LoVo (cell line): ENCODE measurements at regions not wholly inside any gene's neighbourhood (a gene's known extent, or its start where the extent isn't known, plus 50 kb on each side); places are given as distances from the start of the nearest gene placed in this dataset.

Experiments used
- DNase-seq: peaks from one replicate; pipeline ENCODE4 v3.0.0-alpha.2; 2016; ENCODE audit warnings: low spot score

DNA sequence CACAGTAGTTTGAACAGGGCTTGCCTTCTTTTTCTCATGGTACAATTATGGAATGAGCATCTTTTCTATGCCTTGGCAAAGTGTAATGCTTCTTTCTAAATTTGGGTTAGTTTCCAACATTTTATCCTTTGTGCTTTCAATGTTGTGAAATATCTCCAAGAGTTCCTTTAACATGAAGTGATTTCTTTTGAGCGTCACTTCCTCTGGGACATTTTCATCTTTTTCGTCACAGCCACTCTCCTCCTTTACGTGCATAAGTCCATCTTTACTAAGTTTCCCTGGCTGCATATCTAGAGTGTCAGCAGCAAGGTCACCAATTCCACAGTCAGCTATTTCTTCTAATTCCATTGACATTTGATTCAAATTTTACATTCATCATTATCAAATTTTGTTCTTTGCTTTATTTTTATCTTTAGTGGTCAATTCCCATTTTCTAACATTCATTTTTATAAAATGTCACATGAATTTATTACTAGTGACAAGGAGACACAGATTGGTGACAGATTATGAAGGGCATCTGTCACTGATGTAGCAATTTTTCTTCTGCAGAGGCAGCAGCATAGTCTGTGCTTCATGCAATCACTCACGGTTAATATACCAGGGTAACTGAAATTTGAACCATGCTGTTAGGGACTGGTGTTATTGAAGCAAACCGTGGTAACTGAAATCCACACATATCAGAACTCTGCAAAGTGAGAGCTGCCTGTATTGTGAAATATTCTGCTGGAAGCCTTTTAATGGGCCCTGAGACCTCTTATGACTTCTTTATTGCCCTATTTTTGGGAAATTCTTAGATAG lies 126.5 kb upstream of the THBS1 start:
- DNase-seq: no peak

GRCh38 chr15:39455471-39455991 lies 125.3 kb upstream of the THBS1 start:
- DNase-seq: no peak

GRCh38 chr15:39456159-39456558 lies 124.7 kb upstream of the THBS1 start:
- no peak for DNase-seq

GRCh38 chr15:39456582-39457330 lies 124.1 kb upstream of the THBS1 start:
- no peak for DNase-seq

- DNase-seq: no peak
Observed at GRCh38 chr15:39458131-39458530, 122.7 kb upstream of the THBS1 start.

DNA sequence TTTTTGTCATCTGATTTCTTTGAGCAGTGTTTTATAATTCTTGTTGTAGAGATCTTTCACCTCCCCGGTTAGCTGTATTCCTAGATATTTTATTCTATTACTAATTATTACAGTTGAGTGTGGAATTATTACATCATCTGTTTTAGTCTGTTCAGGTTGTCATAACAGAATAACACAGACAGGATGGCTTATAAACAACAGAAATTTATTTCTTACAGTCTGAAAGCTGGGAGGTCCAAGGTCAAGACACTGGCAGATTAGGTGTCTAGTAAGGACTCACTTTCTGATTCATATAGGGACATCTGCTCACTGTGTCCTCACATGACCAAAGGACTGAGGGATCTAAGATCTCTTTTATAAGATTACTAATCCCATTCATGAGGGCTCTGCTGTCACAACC lies 121.3 kb upstream of the THBS1 start:
- no peak for DNase-seq

- DNase-seq: no peak
Observed at GRCh38 chr15:39460748-39461147, 120.1 kb upstream of the THBS1 start.

DNA sequence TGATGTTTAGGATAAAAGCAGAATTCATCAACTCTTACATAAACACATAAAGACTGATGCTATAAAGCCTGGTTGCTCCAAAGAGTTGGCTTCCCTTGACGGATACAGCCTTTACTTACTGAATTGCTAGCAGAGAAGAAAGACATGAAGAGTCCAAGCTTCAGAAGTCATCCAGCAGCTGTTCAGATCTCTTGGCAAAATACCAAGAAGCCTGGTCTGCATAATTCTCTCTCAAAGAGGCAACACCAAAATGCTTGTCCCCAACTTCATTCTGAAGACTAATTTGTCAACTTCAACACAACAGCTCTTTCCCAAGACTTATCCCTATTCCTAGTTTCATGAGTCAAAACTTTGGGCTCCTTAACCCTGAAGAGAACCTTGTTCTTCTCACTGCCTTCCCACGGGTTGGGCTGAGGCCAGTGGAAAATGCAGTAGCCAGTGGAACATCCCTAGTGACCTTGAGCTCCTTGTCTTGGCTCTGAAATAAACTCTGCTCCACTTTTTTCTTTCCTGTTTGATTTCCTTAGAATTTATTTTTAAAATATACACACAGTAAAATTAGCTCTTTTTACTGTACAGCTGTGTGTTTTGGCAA lies 119.2 kb upstream of the THBS1 start:
- no peak for DNase-seq

- no peak for DNase-seq
Observed at GRCh38 chr15:39462691-39463090, 118.2 kb upstream of the THBS1 start.

DNA sequence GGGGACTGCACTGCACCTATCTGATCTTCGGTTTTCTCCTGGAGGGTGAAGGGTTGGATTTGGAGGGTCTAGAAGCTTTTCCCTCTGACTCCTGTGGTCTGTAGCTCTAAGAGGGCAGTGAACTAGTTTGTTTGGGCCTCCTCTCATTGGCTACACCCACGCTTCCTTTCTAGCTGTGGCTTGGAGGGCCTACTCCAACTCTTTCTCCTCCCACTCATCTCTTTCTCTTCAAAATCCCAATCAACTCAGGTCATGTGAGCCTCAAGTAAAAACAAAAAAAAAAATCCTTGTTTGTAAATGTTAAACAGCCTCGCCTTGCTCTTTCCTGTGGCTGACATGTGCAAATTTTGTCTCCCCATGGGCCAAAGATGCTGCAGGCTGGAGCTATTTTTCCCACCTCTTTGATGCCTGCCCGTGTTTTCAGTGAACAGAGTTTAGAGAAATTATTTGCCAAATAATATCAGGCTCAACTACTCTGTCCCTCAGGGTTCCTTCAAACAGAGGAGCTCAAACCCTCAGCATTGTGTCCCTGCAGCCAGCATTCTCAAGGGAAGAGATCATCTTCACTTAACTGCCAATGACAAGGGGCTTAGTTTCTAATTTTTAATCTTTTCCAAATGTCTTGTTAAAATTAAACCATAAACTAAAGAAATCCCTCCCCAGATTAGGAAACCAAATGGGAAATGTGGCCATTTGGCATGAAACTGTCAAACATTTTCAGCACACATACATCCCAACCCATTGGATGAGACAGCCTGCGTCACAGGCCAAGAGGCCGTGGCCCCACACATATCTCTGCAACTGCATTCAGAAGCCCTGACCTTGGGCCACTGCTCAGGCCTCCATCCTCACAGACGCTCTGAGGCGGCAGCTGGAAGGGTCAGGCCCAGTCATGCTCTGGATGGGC lies 114.8 kb upstream of the THBS1 start:
- DNase-seq: no peak

DNA sequence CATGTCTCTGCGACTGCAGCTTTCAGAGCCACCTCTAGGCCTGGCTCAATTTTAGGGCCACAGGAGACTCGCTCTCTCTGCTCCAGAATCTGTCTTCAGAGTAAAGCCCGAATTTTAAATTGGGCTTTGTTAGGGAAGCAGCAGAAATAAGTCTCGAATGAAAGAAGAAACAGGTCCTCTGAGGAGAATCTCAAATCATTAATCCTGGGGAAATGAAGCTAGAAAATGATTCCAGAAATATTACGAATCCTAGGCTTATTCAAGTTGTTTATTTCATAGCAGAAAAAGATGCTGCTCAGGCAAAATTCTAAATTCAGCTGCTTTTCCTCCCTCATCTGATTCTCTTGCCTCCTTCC lies 114.2 kb upstream of the THBS1 start:
- DNase-seq: no peak

- no peak for DNase-seq
Observed at GRCh38 chr15:39468331-39468730, 112.5 kb upstream of the THBS1 start.

DNA sequence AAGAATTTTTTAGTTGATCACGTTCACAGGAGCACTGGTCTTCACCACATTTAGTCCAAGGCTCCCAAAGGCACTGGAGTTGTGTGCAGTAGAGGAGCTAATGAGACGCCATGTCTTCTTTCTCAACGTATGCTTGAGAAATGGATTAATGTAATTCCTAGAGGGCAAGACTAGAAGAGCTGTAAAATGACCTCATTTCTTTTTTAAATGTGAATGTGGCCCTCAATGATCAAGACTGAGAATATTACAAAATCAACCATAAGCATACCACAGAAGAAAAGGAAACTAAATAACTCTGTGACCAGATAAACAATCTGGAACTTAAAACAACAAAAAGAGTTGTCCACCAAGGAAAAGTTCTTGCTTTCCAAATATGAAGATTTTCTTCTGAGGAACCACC lies 112.1 kb upstream of the THBS1 start:
- DNase-seq: no peak

- no peak for DNase-seq
Observed at GRCh38 chr15:39471785-39472574, 108.9 kb upstream of the THBS1 start.

DNA sequence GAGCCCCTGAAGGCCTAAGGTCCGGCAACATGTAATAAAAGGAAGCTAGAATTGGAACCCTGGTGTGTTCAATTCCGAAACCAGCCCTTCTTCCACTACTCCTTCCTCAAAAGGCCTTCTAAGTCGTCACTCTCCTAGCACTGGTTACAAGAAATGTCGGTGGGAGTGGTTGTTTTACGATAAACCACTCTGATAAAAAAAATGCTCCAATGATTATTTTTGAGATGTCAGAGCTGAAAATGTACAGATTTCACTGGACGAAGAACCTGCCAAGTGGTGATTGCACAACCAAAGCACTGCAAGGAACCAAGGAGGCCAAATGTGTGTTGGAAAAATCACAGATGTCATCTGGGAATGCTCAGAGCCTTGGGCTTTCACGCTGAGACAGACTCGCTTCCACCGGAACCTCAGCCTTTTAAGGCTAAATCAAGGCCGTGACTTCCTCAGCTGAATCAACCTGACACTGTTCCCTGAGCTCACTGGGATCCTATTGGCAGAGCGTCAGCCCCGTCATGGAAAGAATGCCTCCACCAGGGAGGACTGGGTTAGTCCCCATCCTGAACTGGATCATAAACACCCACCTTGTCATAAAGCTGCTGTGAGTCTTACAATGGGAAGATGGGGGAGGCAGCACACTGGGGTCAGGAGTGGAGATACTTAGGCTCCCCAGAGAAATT lies 108.1 kb upstream of the THBS1 start:
- no peak for DNase-seq

GRCh38 chr15:39473298-39473947 lies 107.5 kb upstream of the THBS1 start:
- no peak for DNase-seq

DNA sequence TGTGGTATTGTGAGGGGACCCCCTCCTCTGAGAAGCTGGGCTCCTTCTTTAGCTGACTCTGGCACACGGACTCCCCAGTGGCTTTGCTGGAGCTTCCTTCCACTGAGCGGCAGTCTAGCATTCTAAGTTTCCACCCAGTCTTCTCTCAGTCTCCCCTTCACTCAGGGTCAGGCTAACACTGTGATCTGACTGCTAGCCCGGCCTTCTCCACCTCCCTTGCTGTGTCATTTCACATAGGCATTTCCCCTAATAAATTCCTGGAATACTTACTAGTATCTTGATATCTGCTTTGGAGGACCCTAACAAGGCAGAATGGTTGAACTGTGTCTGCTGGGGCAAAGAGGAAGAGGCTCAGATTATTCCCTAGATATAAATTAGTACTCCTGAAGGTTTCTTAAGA lies 106.2 kb upstream of the THBS1 start:
- DNase-seq: no peak

GRCh38 chr15:39478996-39479395 lies 101.9 kb upstream of the THBS1 start:
- no peak for DNase-seq

- DNase-seq: no peak
Observed at GRCh38 chr15:39479911-39480310, 101.0 kb upstream of the THBS1 start.

DNA sequence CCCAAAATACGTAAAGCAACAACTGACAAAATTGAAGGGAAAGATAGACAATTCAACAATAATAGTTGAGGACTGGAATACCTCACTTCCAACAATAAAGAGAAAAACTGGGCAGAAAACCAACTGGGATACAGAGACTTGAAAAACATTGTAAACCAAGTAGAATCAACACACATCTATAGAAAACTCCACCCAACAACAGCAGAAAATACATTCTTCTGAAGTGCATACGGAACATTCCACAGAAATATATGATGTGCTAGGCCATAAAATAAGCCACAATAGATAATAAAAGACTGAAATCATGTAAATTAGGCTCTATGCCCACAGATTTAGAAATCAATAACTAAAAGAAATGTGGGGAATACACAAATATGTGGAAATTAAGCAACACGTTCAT lies 98.4 kb upstream of the THBS1 start:
- peak; percentile 13 for DNase-seq
